ENCODE measurements at regions not wholly inside any gene's neighbourhood (a gene's known extent, or its start where the extent isn't known, plus 50 kb on each side); places are given as distances from the start of the nearest gene placed in this dataset.

DNA sequence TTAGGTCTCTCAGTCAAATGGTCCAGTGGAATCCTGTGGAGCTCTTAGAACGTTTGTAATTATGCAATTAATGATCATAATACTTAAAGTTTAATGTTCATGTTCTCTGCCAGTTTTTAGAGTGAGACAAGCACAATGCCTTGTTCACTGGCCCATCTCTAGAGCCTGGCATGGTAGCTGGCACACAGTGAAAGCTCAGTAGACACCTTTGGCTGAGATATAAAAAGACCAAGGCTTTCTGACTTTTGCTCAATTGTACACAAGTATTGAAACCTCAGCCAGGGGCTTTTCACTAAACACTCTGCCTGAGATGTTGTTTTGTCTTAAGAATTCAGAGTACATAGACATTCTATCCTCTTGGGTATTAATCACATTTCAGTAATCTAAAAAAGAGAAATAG, 241.8 kb upstream of the ATP2B1 start:
- no peaks in the 10 kb centered on the region for H3K27me3 ChIP-seq (replicated peaks in 1 of 7)
- peak overlapping the region in 3 of 8 donors; percentile 2 to 72 (median 19) for H3K27ac ChIP-seq
- WGBS, 5 donors: 38 to 63% (median 45%) methylated on average over 1 of the region's 1 CpG
- intact Hi-C loops (cut with DNase I; ENCODE audit: low total_unique reads): no loop called here
- DNase-seq: no peak
- peak overlapping the region in 1 of 8 donors; percentile 35 for H3K4me3 ChIP-seq
- TF ChIP-seq, protein P1, sequence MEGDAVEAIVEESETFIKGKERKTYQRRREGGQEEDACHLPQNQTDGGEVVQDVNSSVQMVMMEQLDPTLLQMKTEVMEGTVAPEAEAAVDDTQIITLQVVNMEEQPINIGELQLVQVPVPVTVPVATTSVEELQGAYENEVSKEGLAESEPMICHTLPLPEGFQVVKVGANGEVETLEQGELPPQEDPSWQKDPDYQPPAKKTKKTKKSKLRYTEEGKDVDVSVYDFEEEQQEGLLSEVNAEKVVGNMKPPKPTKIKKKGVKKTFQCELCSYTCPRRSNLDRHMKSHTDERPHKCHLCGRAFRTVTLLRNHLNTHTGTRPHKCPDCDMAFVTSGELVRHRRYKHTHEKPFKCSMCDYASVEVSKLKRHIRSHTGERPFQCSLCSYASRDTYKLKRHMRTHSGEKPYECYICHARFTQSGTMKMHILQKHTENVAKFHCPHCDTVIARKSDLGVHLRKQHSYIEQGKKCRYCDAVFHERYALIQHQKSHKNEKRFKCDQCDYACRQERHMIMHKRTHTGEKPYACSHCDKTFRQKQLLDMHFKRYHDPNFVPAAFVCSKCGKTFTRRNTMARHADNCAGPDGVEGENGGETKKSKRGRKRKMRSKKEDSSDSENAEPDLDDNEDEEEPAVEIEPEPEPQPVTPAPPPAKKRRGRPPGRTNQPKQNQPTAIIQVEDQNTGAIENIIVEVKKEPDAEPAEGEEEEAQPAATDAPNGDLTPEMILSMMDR (IDR thresholded peaks at IDR 0.05 in 8 of 11, conservative IDR thresholded peaks at IDR 0.05 in 3 of 11): no peak
- TF ChIP-seq POLR2AphosphoS5 (IDR thresholded peaks at IDR 0.05) (no peak), POLR2A (IDR thresholded peaks at IDR 0.05) (no peak)
- H3K9me3 ChIP-seq: no peaks in the 10 kb centered on the region
- peaks cover 20 to 45% (median 32%) of the 10 kb centered on the region in 6 donors for H3K4me1 ChIP-seq
- no peaks in the 10 kb centered on the region for H3K36me3 ChIP-seq

DNA sequence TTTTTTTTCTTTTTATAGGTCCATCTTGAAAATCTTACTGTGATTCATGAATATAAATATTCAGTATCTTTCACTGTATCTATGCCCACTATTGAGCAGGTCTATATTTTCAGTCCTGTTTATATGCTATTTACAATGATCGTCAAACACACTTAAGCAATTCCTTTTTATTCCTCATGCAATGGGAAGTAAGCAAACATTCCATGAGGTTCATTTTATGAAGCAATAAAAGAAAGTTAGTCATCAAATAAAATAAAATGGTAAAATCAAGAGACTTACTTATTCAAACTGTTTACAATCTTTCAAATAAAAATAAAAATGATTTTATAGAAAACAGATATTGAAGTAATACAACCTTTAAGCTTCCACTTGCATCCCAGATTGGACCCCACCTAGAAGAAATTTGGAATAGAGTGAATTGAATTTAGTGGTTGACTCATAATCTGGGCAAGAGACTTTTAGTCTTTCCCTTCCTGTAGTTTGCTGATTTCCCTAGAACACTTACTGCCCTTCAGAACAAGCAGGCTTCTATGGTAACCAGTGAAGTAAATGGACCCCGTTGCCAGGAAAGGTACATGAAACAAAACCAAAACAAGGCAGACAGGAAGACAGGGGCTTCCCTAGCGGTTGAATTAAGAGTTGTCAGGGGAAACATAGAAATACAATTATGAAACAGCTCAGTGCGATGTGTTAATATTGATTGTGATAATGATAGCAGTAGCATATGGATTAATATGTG, 241.0 kb upstream of the ATP2B1 start:
- WGBS, 5 donors: 22 to 39% (median 28%) methylated on average over 4 of the region's 4 CpGs
- DNase-seq: no peak
- H3K4me1 ChIP-seq: peaks cover 20 to 45% (median 32%) of the 10 kb centered on the region in 6 donors
- peak overlapping the region in 6 of 8 donors; percentile 2 to 72 (median 23) for H3K27ac ChIP-seq
- no peaks in the 10 kb centered on the region for H3K27me3 ChIP-seq (replicated peaks in 1 of 7)
- no peaks in the 10 kb centered on the region for H3K36me3 ChIP-seq
- no peaks in the 10 kb centered on the region for H3K9me3 ChIP-seq
- intact Hi-C loops (cut with DNase I; ENCODE audit: low total_unique reads): no loop called here
- TF ChIP-seq POLR2A (IDR thresholded peaks at IDR 0.05): no peak
- TF ChIP-seq, protein P1 (IDR thresholded peaks at IDR 0.05 in 8 of 11, conservative IDR thresholded peaks at IDR 0.05 in 3 of 11): peak in 9 of 11 experiments; percentile 25 to 65 (median 53)
- peak overlapping the region in 1 of 8 donors; percentile 35 for H3K4me3 ChIP-seq

GRCh38 chr12:89948271-89949175, 239.9 kb upstream of the ATP2B1 start:
- no peak overlapping the region for H3K4me3 ChIP-seq
- peak overlapping the region in 7 of 8 donors; percentile 1 to 72 (median 27) for H3K27ac ChIP-seq
- TF ChIP-seq, protein P1 (IDR thresholded peaks at IDR 0.05 in 8 of 11, conservative IDR thresholded peaks at IDR 0.05 in 3 of 11): no peak
- TF ChIP-seq POLR2AphosphoS5 (IDR thresholded peaks at IDR 0.05): no peak
- no peak for TF ChIP-seq POLR2A (IDR thresholded peaks at IDR 0.05)
- WGBS, 5 donors: 86 to 96% (median 91%) methylated on average over 1 of the region's 1 CpG
- H3K4me1 ChIP-seq: peaks cover 20 to 45% (median 32%) of the 10 kb centered on the region in 6 donors
- H3K27me3 ChIP-seq (replicated peaks in 1 of 7): no peaks in the 10 kb centered on the region
- intact Hi-C loops (cut with DNase I; ENCODE audit: low total_unique reads): no loop called here
- H3K9me3 ChIP-seq: no peaks in the 10 kb centered on the region
- no peaks in the 10 kb centered on the region for H3K36me3 ChIP-seq
- DNase-seq: no peak

Measured in spleen (tissue), 11 donors.